ENCODE measurements at regions not wholly inside any gene's neighbourhood (a gene's known extent, or its start where the extent isn't known, plus 50 kb on each side); places are given as distances from the start of the nearest gene placed in this dataset.

DNA sequence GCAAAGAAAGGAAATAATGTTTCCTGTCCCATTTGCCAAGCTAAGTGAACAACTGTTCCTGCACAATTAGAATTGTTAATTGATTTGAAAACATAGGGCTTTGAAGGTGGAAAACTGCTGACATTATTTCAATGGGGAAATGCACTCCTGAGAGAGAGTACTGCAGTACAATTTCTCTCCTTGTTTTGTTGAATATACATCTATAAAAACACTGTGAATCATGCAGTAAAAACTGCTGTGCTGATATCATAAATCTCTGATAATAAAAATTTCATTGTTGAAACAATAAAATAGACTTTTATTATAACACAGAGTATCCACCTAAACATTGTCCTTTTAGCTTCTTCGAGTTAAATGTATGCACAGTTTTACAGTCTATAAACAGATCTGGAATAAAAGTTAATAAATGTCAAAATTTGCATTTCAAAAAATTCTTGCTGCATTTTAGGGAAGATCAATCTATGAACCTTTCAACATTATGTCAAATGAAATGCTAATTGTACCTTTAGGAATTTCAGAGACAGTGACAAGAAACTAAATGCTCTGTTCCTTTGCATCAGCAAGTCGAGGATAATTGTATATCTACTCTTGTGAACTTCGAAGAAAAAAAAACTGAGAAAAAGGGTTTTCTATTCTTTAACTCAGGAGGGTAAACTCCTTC is 328.2 kb upstream of the DACH1 start:
- POLR2A ChIA-PET: no interaction called here
- Histone ChIP-seq H3K36me3 (ENCODE audit: insufficient read depth, low read length) (no peaks in the 10 kb centered on the region), H3K9me3 (ENCODE audit: low read length) (no peaks in the 10 kb centered on the region), H3K27me3 (ENCODE audit: insufficient read depth, low read length, poor library complexity, severe bottlenecking) (no peaks in the 10 kb centered on the region), H3K4me3 (ENCODE audit: low read length) (no peak overlapping the region), H3K4me1 (ENCODE audit: insufficient read depth, low read length) (no peaks in the 10 kb centered on the region), H3K27ac (ENCODE audit: low read depth, low read length) (no peak overlapping the region)
- Mint-ChIP-seq H3K9me3 (peaks cover 0 to 8% (median 2%) of the 10 kb centered on the region in 5 donors), H3K27me3 (no peaks in the 10 kb centered on the region), H3K36me3 (no peaks in the 10 kb centered on the region), H3K4me3 (no peak overlapping the region), H3K4me1 (no peaks in the 10 kb centered on the region), H3K27ac (no peak overlapping the region)
- CTCF ChIA-PET: no interaction called here
- no peak for DNase-seq

DNA sequence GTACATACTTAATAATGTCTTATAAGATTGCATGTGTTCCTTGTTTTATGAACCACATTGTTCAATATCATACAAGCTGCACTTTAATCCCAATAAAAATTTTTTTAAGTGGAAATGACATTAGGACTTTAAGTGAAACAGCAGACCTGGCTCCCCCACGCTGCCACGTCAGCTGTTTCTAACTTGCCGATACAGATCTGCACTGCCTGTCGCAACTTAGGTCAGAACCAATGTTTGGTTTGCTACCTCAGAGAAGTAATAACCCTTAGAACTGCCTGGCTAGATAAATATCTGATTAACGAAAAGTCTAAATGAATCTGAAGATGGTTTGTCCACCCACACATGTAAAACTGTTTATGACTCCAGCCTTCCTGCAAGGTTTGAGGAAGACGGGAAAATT is 327.5 kb upstream of the DACH1 start:
- no peaks in the 10 kb centered on the region for H3K36me3 Mint-ChIP-seq

GRCh38 chr13:72186730-72187422 is 319.9 kb upstream of the DACH1 start:
- CTCF ChIA-PET: no interaction called here
- Mint-ChIP-seq H3K4me3 (no peak overlapping the region), H3K36me3 (no peaks in the 10 kb centered on the region)

More for the DNA sequence above, 327.5 kb upstream of the DACH1 start:
- ChIA-PET CTCF (no interaction called here), POLR2A (no interaction called here)
- Mint-ChIP-seq H3K27ac (no peak overlapping the region), H3K4me1 (no peaks in the 10 kb centered on the region), H3K9me3 (peaks cover 0 to 8% (median 2%) of the 10 kb centered on the region in 5 donors), H3K27me3 (no peaks in the 10 kb centered on the region), H3K4me3 (no peak overlapping the region)
- Histone ChIP-seq H3K27me3 (ENCODE audit: insufficient read depth, low read length, poor library complexity, severe bottlenecking) (no peaks in the 10 kb centered on the region), H3K9me3 (ENCODE audit: low read length) (no peaks in the 10 kb centered on the region), H3K27ac (ENCODE audit: low read depth, low read length) (no peak overlapping the region), H3K4me3 (ENCODE audit: low read length) (no peak overlapping the region), H3K4me1 (ENCODE audit: insufficient read depth, low read length) (no peaks in the 10 kb centered on the region), H3K36me3 (ENCODE audit: insufficient read depth, low read length) (no peaks in the 10 kb centered on the region)
- DNase-seq: no peak

DNA sequence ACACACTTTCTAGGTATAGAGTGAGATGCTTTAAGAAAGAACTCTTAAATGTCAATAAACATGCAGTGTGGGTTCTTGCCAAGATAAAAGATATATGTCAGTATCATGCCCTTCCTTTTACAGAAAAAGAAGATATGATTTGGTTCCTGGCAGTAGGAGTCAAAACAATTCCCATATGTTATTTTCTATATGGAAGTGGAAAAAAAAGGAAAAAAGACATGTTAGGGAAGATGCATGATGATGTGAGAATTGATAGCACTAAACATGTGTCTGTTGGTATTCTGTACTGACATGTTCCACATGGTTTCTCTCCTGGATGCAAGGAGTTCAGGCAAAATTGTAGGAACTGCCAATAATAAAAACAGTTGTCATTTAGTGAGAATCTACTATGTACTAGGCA is 318.8 kb upstream of the DACH1 start:
- Histone ChIP-seq H3K4me3 (ENCODE audit: low read length) (no peak overlapping the region), H3K4me1 (ENCODE audit: insufficient read depth, low read length) (no peaks in the 10 kb centered on the region), H3K9me3 (ENCODE audit: low read length) (no peaks in the 10 kb centered on the region), H3K36me3 (ENCODE audit: insufficient read depth, low read length) (no peaks in the 10 kb centered on the region), H3K27ac (ENCODE audit: low read depth, low read length) (no peak overlapping the region), H3K27me3 (ENCODE audit: insufficient read depth, low read length, poor library complexity, severe bottlenecking) (no peaks in the 10 kb centered on the region)
- Mint-ChIP-seq H3K9me3 (peaks cover 0 to 13% (median 3%) of the 10 kb centered on the region in 5 donors), H3K36me3 (no peaks in the 10 kb centered on the region), H3K4me1 (no peaks in the 10 kb centered on the region), H3K27ac (no peak overlapping the region), H3K27me3 (no peaks in the 10 kb centered on the region), H3K4me3 (no peak overlapping the region)
- no peak for DNase-seq
- ChIA-PET CTCF (no interaction called here), POLR2A (no interaction called here)

More at GRCh38 chr13:72186730-72187422, 319.9 kb upstream of the DACH1 start:
- H3K9me3 ChIP-seq (ENCODE audit: low read length): no peaks in the 10 kb centered on the region
- no peaks in the 10 kb centered on the region for H3K4me1 ChIP-seq (ENCODE audit: insufficient read depth, low read length)
- H3K27me3 Mint-ChIP-seq: no peaks in the 10 kb centered on the region
- no peaks in the 10 kb centered on the region for H3K4me1 Mint-ChIP-seq
- H3K27ac ChIP-seq (ENCODE audit: low read depth, low read length): no peak overlapping the region
- H3K9me3 Mint-ChIP-seq: peaks cover 0 to 13% (median 3%) of the 10 kb centered on the region in 5 donors
- H3K27ac Mint-ChIP-seq: no peak overlapping the region
- H3K27me3 ChIP-seq (ENCODE audit: insufficient read depth, low read length, poor library complexity, severe bottlenecking): no peaks in the 10 kb centered on the region
- no peak overlapping the region for H3K4me3 ChIP-seq (ENCODE audit: low read length)
- POLR2A ChIA-PET: no interaction called here
- no peak for DNase-seq
- no peaks in the 10 kb centered on the region for H3K36me3 ChIP-seq (ENCODE audit: insufficient read depth, low read length)

- H3K4me3 ChIP-seq (ENCODE audit: low read length): no peak overlapping the region
- no peaks in the 10 kb centered on the region for H3K4me1 Mint-ChIP-seq
- H3K27ac ChIP-seq (ENCODE audit: low read depth, low read length): no peak overlapping the region
- no peak overlapping the region for H3K4me3 Mint-ChIP-seq
- H3K9me3 ChIP-seq (ENCODE audit: low read length): no peaks in the 10 kb centered on the region
- ChIA-PET CTCF (no interaction called here), POLR2A (no interaction called here)
- no peaks in the 10 kb centered on the region for H3K27me3 ChIP-seq (ENCODE audit: insufficient read depth, low read length, poor library complexity, severe bottlenecking)
- H3K27me3 Mint-ChIP-seq: no peaks in the 10 kb centered on the region
- no peak overlapping the region for H3K27ac Mint-ChIP-seq
- DNase-seq: no peak
- H3K36me3 ChIP-seq (ENCODE audit: insufficient read depth, low read length): no peaks in the 10 kb centered on the region
- peaks cover 0 to 2% (median 0%) of the 10 kb centered on the region in 3 donors for H3K36me3 Mint-ChIP-seq
- H3K4me1 ChIP-seq (ENCODE audit: insufficient read depth, low read length): no peaks in the 10 kb centered on the region
- peaks cover 0 to 14% (median 2%) of the 10 kb centered on the region in 5 donors for H3K9me3 Mint-ChIP-seq
Observed at GRCh38 chr13:72181661-72182060, 314.7 kb upstream of the DACH1 start.

DNA sequence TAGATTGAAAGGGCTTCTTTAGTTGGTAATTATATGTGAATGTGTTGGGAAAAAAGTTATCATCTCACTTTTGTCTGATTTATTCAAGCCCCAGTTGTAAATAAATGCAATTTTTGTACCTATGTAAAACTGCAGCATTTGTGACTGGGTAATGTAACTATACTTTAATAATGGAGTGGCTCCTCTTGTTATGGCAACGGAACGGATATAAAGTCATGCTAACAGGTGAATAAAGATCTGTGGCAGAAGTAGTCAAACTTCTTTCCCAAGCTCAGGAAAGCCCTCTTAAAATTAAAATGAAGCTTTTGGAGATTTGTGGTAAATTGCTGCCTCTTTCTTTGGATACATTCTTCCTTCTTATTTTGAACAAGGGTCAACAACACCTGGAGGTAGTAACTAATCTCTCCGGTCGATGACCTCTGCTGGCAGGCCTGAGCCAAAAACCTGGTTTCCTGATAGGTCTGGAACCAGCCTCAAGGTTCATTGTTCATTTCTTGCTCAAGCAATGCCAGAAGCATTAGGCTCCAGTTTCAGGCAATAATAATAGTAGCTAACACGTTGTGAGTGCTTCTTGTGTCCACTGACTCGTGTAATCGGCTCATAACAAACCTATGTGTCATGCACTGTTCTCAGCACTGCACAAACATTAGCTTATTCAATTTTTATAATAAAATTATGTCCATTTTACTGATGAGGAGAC is 313.4 kb upstream of the DACH1 start:
- Histone ChIP-seq H3K9me3 (ENCODE audit: low read length) (no peaks in the 10 kb centered on the region), H3K4me1 (ENCODE audit: insufficient read depth, low read length) (no peaks in the 10 kb centered on the region), H3K27ac (ENCODE audit: low read depth, low read length) (no peak overlapping the region), H3K36me3 (ENCODE audit: insufficient read depth, low read length) (no peaks in the 10 kb centered on the region), H3K27me3 (ENCODE audit: insufficient read depth, low read length, poor library complexity, severe bottlenecking) (no peaks in the 10 kb centered on the region), H3K4me3 (ENCODE audit: low read length) (no peak overlapping the region)
- Mint-ChIP-seq H3K4me3 (no peak overlapping the region), H3K27ac (no peak overlapping the region), H3K4me1 (no peaks in the 10 kb centered on the region), H3K27me3 (no peaks in the 10 kb centered on the region), H3K36me3 (peaks cover 0 to 2% (median 0%) of the 10 kb centered on the region in 3 donors), H3K9me3 (peaks cover 0 to 20% (median 2%) of the 10 kb centered on the region in 5 donors)
- CTCF ChIA-PET: no interaction called here
- DNase-seq: no peak
- POLR2A ChIA-PET: no interaction called here

DNA sequence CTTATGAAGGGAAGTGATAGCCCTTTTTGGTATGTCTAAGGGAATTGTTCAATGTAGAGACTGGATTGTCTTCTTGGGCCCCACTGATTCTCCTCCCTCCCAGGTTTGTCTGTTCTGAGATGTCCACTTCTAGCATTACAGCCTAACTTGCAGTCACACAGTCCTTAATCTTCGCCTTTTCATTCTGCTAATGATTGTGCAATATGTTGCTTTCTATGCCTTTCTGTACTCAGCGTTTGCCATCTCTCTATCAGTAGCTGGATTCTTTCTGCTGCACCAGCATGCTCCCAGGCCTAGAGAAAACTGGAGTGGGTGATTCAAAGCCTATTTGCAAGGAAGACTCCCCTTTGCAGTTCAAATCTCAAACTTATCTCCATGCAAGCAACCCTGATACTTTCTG is 307.5 kb upstream of the DACH1 start:
- CTCF ChIA-PET: no interaction called here
- no peaks in the 10 kb centered on the region for H3K9me3 ChIP-seq (ENCODE audit: low read length)
- POLR2A ChIA-PET: no interaction called here
- no peak overlapping the region for H3K4me3 ChIP-seq (ENCODE audit: low read length)
- Mint-ChIP-seq H3K4me3 (no peak overlapping the region), H3K36me3 (peaks cover 0 to 2% (median 0%) of the 10 kb centered on the region in 3 donors), H3K9me3 (peaks cover 0 to 15% (median 2%) of the 10 kb centered on the region in 5 donors), H3K4me1 (no peaks in the 10 kb centered on the region), H3K27ac (peak overlapping the region in 1 of 8 donors; percentile 58), H3K27me3 (no peaks in the 10 kb centered on the region)
- H3K4me1 ChIP-seq (ENCODE audit: insufficient read depth, low read length): no peaks in the 10 kb centered on the region
- no peaks in the 10 kb centered on the region for H3K36me3 ChIP-seq (ENCODE audit: insufficient read depth, low read length)
- H3K27me3 ChIP-seq (ENCODE audit: insufficient read depth, low read length, poor library complexity, severe bottlenecking): no peaks in the 10 kb centered on the region
- H3K27ac ChIP-seq (ENCODE audit: low read depth, low read length): no peak overlapping the region
- DNase-seq: no peak

- POLR2A ChIA-PET: no interaction called here
- H3K36me3 Mint-ChIP-seq: no peaks in the 10 kb centered on the region
- no peaks in the 10 kb centered on the region for H3K27me3 Mint-ChIP-seq
- no peaks in the 10 kb centered on the region for H3K4me1 Mint-ChIP-seq
- H3K27ac Mint-ChIP-seq: no peak overlapping the region
- no peak overlapping the region for H3K4me3 ChIP-seq (ENCODE audit: low read length)
- no peak overlapping the region for H3K27ac ChIP-seq (ENCODE audit: low read depth, low read length)
- H3K9me3 ChIP-seq (ENCODE audit: low read length): no peaks in the 10 kb centered on the region
- H3K4me1 ChIP-seq (ENCODE audit: insufficient read depth, low read length): no peaks in the 10 kb centered on the region
- peaks cover 0 to 18% (median 0%) of the 10 kb centered on the region in 5 donors for H3K9me3 Mint-ChIP-seq
- no peaks in the 10 kb centered on the region for H3K27me3 ChIP-seq (ENCODE audit: insufficient read depth, low read length, poor library complexity, severe bottlenecking)
- H3K36me3 ChIP-seq (ENCODE audit: insufficient read depth, low read length): no peaks in the 10 kb centered on the region
- CTCF ChIA-PET: no interaction called here
- H3K4me3 Mint-ChIP-seq: no peak overlapping the region
- DNase-seq: no peak
Observed at GRCh38 chr13:72170571-72170970, 303.6 kb upstream of the DACH1 start.
